Breast epithelium (tissue), 3 donors: ENCODE measurements at regions not wholly inside any gene's neighbourhood (a gene's known extent, or its start where the extent isn't known, plus 50 kb on each side); places are given as distances from the start of the nearest gene placed in this dataset.

Experiments used
- CTCF ChIP-seq, 3 donors: fragments of 450-650 bp; IDR thresholded peaks; one replicate each; pipeline ENCODE4 v1.5.1; 2016 to 2017; ENCODE audit warnings: antibody characterized with exemption in 3 of 3, mild to moderate bottlenecking in 3 of 3, moderate library complexity in 3 of 3
- POLR2A ChIP-seq: fragments of 450-650 bp; IDR thresholded peaks from one replicate; pipeline ENCODE4 v1.6.1; 2016; ENCODE audit warnings: antibody characterized with exemption, mild to moderate bottlenecking, moderate library complexity

GRCh38 chr2:153668923-153669322 is 190.4 kb upstream of the RPRM start:
- TF ChIP-seq POLR2A (no peak), CTCF (IDR thresholded peaks at IDR 0.05) (no peak)
